GM23338 (cell line): ENCODE measurements at regions not wholly inside any gene's neighbourhood (a gene's known extent, or its start where the extent isn't known, plus 50 kb on each side); places are given as distances from the start of the nearest gene placed in this dataset.

Experiments used
- ATAC-seq: fragments of 200-7000 bp; cut with Tn5 transposase; 3 replicates; pipeline ENCODE4 v1.9.1; 2020
- DNase-seq: peaks from one replicate; pipeline ENCODE4 v3.0.0-alpha.2; 2015; ENCODE audit warnings: low spot score
- H2AFZ ChIP-seq: fragments of 200-600 bp; sonication (generic); 2 replicates; pipeline ENCODE4 v1.8.0; 2016; ENCODE audit warnings: antibody characterized with exemption, mild to moderate bottlenecking, moderate library complexity
- H3F3A ChIP-seq: fragments of 200-600 bp; sonication (generic); replicated peaks from 2 replicates; pipeline ENCODE4 v1.8.0; 2017; ENCODE audit warnings: antibody characterized with exemption, mixed run types, low read depth
- H3K27ac ChIP-seq: fragments of 200-600 bp; sonication (generic); 2 replicates; pipeline ENCODE4 v1.6.1; 2016; ENCODE audit warnings: low read depth
- H3K27me3 ChIP-seq: fragments of 200-600 bp; sonication (generic); 2 replicates; pipeline ENCODE4 v1.8.0; 2016; ENCODE audit warnings: mild to moderate bottlenecking, mixed run types, moderate library complexity; ENCODE audit not compliant: insufficient read depth
- H3K36me3 ChIP-seq: fragments of 200-600 bp; sonication (generic); 2 replicates; pipeline ENCODE4 v1.8.0; 2016; ENCODE audit warnings: mild to moderate bottlenecking; ENCODE audit not compliant: insufficient read depth
- H3K4me1 ChIP-seq: fragments of 200-600 bp; sonication (generic); 2 replicates; pipeline ENCODE4 v1.8.0; 2016; ENCODE audit warnings: mild to moderate bottlenecking, moderate library complexity; ENCODE audit not compliant: insufficient read depth
- H3K4me2 ChIP-seq: fragments of 200-600 bp; sonication (generic); 2 replicates; pipeline ENCODE4 v1.7.1; 2017; ENCODE audit warnings: mixed run types
- H3K4me3 ChIP-seq: fragments of 200-600 bp; sonication (generic); 2 replicates; pipeline ENCODE4 v1.6.1; 2016; ENCODE audit warnings: mixed run types
- H3K79me2 ChIP-seq: fragments of 200-600 bp; sonication (generic); replicated peaks from 2 replicates; pipeline ENCODE4 v1.8.0; 2017; ENCODE audit warnings: mild to moderate bottlenecking; ENCODE audit not compliant: insufficient read depth
- H3K9me2 ChIP-seq: fragments of 200-600 bp; sonication (generic); 2 replicates; pipeline ENCODE4 v1.8.0; 2017; ENCODE audit not compliant: insufficient read depth
- H4K20me1 ChIP-seq: fragments of 200-600 bp; sonication (generic); replicated peaks from 2 replicates; pipeline ENCODE4 v1.8.0; 2017; ENCODE audit warnings: mild to moderate bottlenecking; ENCODE audit not compliant: insufficient read depth
- H3K27ac Mint-ChIP-seq: 2 replicates; pipeline ENCODE4 v1.8.0; 2020; ENCODE audit warnings: inconsistent platforms, mild to moderate bottlenecking, moderate library complexity, mixed read lengths
- H3K27me3 Mint-ChIP-seq: 3 replicates; pipeline ENCODE4 v1.8.0; 2022; ENCODE audit warnings: low read depth, mild to moderate bottlenecking, moderate library complexity, mixed read lengths, inconsistent platforms; ENCODE audit not compliant: insufficient read depth, poor library complexity
- H3K36me3 Mint-ChIP-seq: 3 replicates; pipeline ENCODE4 v1.8.0; 2021; ENCODE audit warnings: low read depth, mild to moderate bottlenecking, inconsistent platforms, moderate library complexity, mixed read lengths
- H3K4me1 Mint-ChIP-seq: 3 replicates; pipeline ENCODE4 v1.8.0; 2020; ENCODE audit warnings: mild to moderate bottlenecking, inconsistent platforms, mixed read lengths
- H3K4me3 Mint-ChIP-seq: 3 replicates; pipeline ENCODE4 v1.8.0; 2021; ENCODE audit warnings: moderate library complexity, mild to moderate bottlenecking, inconsistent platforms, mixed read lengths
- H3K9me3 Mint-ChIP-seq: 3 replicates; pipeline ENCODE4 v1.8.0; 2020; ENCODE audit warnings: moderate library complexity, mild to moderate bottlenecking, inconsistent platforms, mixed read lengths
- ETS1 ChIP-seq: IDR thresholded peaks from 2 replicates; pipeline ENCODE4 v1.6.1; 2016; ENCODE audit warnings: antibody characterized with exemption
- EZH2 ChIP-seq: fragments of 200-600 bp; sonication (generic); IDR thresholded peaks from one replicate; pipeline ENCODE4 v1.8.0; 2017; ENCODE audit warnings: antibody characterized with exemption, mild to moderate bottlenecking, low read depth; ENCODE audit not compliant: unreplicated experiment
- EZH2phosphoT487 ChIP-seq: fragments of 200-600 bp; sonication (generic); IDR thresholded peaks from one replicate; pipeline ENCODE4 v1.8.1; 2018; ENCODE audit warnings: antibody characterized with exemption; ENCODE audit not compliant: unreplicated experiment
- JUNB ChIP-seq: IDR thresholded peaks from one replicate; pipeline ENCODE4 v1.6.1; 2016; ENCODE audit warnings: antibody characterized with exemption; ENCODE audit not compliant: unreplicated experiment
- POLR2AphosphoS5 ChIP-seq: IDR thresholded peaks from 2 replicates; pipeline ENCODE4 v1.6.1; 2016; ENCODE audit warnings: antibody characterized with exemption, low read depth
- STAT1 ChIP-seq: IDR thresholded peaks from one replicate; pipeline ENCODE4 v1.6.1; 2016; ENCODE audit warnings: antibody characterized with exemption; ENCODE audit not compliant: unreplicated experiment
- ZNF114 ChIP-seq: fragments of 250-450 bp; sonication (Bioruptor Pico); IDR thresholded peaks from 2 replicates; pipeline ENCODE4 v1.5.0; 2020; ENCODE audit warnings: mild to moderate bottlenecking, moderate library complexity
- TF ChIP-seq, protein P1 (sequence below): fragments of 250-450 bp; sonication (Bioruptor Pico); IDR thresholded peaks from 2 replicates; pipeline ENCODE4 v1.5.0; 2020; ENCODE audit warnings: mild to moderate bottlenecking, moderate library complexity
- TF ChIP-seq, protein P2 (sequence below), 2 experiments: fragments of 200-600 bp in 1 of 2; sonication (generic) in 1 of 2; conservative IDR thresholded peaks; 2 replicates each; pipeline versions ENCODE4 v1.5.1 to v1.6.1; 2016 to 2017; ENCODE audit warnings: antibody characterized with exemption in 2 of 2, low read depth in 2 of 2, mild to moderate bottlenecking in 2 of 2, moderate library complexity in 1 of 2

DNA sequence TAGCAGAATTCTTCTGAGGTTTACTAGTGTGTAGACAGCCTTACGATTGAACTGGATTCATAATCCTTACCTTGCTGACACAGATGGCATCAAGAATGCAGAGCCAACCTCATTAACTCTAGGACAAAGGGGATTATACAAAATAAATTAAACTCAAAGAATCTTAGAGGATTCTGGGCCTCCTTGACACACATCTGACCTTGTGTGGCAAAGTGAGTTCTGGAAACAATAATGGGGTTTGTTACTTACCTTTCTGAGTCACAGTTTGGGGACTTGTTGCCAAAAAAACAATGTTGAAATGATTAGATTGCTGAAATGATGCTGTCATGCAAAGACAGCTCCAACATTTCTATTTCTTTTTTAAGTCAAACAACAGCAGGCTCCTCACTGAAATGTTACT, 179.1 kb upstream of the ISX start (continued):
- TF ChIP-seq, protein P1, sequence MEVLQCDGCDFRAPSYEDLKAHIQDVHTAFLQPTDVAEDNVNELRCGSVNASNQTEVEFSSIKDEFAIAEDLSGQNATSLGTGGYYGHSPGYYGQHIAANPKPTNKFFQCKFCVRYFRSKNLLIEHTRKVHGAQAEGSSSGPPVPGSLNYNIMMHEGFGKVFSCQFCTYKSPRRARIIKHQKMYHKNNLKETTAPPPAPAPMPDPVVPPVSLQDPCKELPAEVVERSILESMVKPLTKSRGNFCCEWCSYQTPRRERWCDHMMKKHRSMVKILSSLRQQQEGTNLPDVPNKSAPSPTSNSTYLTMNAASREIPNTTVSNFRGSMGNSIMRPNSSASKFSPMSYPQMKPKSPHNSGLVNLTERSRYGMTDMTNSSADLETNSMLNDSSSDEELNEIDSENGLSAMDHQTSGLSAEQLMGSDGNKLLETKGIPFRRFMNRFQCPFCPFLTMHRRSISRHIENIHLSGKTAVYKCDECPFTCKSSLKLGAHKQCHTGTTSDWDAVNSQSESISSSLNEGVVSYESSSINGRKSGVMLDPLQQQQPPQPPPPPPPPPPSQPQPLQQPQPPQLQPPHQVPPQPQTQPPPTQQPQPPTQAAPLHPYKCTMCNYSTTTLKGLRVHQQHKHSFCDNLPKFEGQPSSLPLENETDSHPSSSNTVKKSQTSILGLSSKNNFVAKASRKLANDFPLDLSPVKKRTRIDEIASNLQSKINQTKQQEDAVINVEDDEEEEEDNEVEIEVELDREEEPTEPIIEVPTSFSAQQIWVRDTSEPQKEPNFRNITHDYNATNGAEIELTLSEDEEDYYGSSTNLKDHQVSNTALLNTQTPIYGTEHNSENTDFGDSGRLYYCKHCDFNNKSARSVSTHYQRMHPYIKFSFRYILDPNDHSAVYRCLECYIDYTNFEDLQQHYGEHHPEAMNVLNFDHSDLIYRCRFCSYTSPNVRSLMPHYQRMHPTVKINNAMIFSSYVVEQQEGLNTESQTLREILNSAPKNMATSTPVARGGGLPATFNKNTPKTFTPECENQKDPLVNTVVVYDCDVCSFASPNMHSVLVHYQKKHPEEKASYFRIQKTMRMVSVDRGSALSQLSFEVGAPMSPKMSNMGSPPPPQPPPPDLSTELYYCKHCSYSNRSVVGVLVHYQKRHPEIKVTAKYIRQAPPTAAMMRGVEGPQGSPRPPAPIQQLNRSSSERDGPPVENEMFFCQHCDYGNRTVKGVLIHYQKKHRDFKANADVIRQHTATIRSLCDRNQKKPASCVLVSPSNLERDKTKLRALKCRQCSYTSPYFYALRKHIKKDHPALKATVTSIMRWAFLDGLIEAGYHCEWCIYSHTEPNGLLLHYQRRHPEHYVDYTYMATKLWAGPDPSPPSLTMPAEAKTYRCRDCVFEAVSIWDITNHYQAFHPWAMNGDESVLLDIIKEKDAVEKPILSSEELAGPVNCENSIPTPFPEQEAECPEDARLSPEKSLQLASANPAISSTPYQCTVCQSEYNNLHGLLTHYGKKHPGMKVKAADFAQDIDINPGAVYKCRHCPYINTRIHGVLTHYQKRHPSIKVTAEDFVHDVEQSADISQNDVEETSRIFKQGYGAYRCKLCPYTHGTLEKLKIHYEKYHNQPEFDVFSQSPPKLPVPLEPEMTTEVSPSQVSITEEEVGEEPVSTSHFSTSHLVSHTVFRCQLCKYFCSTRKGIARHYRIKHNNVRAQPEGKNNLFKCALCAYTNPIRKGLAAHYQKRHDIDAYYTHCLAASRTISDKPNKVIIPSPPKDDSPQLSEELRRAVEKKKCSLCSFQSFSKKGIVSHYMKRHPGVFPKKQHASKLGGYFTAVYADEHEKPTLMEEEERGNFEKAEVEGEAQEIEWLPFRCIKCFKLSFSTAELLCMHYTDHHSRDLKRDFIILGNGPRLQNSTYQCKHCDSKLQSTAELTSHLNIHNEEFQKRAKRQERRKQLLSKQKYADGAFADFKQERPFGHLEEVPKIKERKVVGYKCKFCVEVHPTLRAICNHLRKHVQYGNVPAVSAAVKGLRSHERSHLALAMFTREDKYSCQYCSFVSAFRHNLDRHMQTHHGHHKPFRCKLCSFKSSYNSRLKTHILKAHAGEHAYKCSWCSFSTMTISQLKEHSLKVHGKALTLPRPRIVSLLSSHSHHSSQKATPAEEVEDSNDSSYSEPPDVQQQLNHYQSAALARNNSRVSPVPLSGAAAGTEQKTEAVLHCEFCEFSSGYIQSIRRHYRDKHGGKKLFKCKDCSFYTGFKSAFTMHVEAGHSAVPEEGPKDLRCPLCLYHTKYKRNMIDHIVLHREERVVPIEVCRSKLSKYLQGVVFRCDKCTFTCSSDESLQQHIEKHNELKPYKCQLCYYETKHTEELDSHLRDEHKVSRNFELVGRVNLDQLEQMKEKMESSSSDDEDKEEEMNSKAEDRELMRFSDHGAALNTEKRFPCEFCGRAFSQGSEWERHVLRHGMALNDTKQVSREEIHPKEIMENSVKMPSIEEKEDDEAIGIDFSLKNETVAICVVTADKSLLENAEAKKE = no peak

GRCh38 chr22:34897126-34897525, 168.8 kb upstream of the ISX start:
- ATAC-seq (no peak), DNase-seq (no peak)
- Histone ChIP-seq H3K4me1 (no peaks in the 10 kb centered on the region), H2AFZ (0 out of 2 replicates have a peak overlapping the region, but pooled peaks have one; percentile 18), H3K79me2 (no peaks in the 10 kb centered on the region), H3K27ac (no peak overlapping the region), H3K9me2 (peaks cover 32% of the 10 kb centered on the region), H3K36me3 (no peaks in the 10 kb centered on the region), H3K27me3 (no peaks in the 10 kb centered on the region), H3F3A (no peaks in the 10 kb centered on the region), H4K20me1 (no peaks in the 10 kb centered on the region), H3K4me2 (no peak overlapping the region), H3K4me3 (no peak overlapping the region)
- no peak for TF ChIP-seq STAT1
- Mint-ChIP-seq H3K9me3 (peaks cover 42% of the 10 kb centered on the region), H3K27me3 (no peaks in the 10 kb centered on the region), H3K36me3 (no peaks in the 10 kb centered on the region; the same call in 2 of the 3 replicates), H3K4me3 (no peak overlapping the region), H3K4me1 (no peaks in the 10 kb centered on the region), H3K27ac (no peak overlapping the region)

DNA sequence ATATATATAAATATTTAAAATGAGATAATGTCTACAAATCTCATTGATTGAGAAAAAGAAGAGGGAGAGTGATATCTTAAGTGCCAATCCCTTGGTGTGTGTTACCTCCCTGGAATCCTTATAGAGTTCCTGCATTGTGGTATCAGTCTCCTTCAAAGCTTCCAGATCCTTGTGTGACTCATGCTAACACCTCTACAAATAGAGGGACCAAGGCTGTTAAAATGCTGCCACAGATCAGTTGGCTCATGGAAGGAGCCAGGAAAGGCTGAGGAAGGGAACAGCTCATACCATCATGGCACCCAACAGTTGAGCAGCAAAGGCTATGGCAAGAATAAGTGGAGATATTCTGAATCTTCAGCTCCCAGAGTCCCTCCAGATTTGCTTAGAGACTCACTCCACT, 163.6 kb upstream of the ISX start:
- H3K9me2 ChIP-seq = peaks cover 32% of the 10 kb centered on the region
- no peak overlapping the region for H2AFZ ChIP-seq
- Mint-ChIP-seq H3K4me1 (no peaks in the 10 kb centered on the region), H3K27me3 (peaks cover 2% of the 10 kb centered on the region), H3K27ac (no peak overlapping the region), H3K36me3 (no peaks in the 10 kb centered on the region), H3K9me3 (peaks cover 34% of the 10 kb centered on the region), H3K4me3 (no peak overlapping the region)
- no peaks in the 10 kb centered on the region for H3F3A ChIP-seq
- DNase-seq (no peak), ATAC-seq (no peak)
- H3K27ac ChIP-seq = no peak overlapping the region
- no peaks in the 10 kb centered on the region for H3K36me3 ChIP-seq
- H3K4me3 ChIP-seq = no peak overlapping the region
- no peaks in the 10 kb centered on the region for H3K4me1 ChIP-seq
- no peaks in the 10 kb centered on the region for H3K27me3 ChIP-seq
- no peaks in the 10 kb centered on the region for H3K79me2 ChIP-seq
- no peaks in the 10 kb centered on the region for H4K20me1 ChIP-seq
- no peak overlapping the region for H3K4me2 ChIP-seq
- TF ChIP-seq ZNF114 (CRISPR knock-in tag) (no peak), ETS1 (no peak), EZH2 (no peak), EZH2phosphoT487 (no peak), POLR2AphosphoS5 (no peak), JUNB (no peak)
- TF ChIP-seq, protein P2, sequence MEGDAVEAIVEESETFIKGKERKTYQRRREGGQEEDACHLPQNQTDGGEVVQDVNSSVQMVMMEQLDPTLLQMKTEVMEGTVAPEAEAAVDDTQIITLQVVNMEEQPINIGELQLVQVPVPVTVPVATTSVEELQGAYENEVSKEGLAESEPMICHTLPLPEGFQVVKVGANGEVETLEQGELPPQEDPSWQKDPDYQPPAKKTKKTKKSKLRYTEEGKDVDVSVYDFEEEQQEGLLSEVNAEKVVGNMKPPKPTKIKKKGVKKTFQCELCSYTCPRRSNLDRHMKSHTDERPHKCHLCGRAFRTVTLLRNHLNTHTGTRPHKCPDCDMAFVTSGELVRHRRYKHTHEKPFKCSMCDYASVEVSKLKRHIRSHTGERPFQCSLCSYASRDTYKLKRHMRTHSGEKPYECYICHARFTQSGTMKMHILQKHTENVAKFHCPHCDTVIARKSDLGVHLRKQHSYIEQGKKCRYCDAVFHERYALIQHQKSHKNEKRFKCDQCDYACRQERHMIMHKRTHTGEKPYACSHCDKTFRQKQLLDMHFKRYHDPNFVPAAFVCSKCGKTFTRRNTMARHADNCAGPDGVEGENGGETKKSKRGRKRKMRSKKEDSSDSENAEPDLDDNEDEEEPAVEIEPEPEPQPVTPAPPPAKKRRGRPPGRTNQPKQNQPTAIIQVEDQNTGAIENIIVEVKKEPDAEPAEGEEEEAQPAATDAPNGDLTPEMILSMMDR (conservative IDR thresholded peaks at IDR 0.05; ENCODE audit: low read depth in 2 of 2) = no peak
